Large intestine (tissue), 3 donors: ENCODE measurements at regions not wholly inside any gene's neighbourhood (a gene's known extent, or its start where the extent isn't known, plus 50 kb on each side); places are given as distances from the start of the nearest gene placed in this dataset.

Experiments
- DNase-seq, 2 donors: peaks; one replicate each; pipeline versions ENCODE4 v3.0.0 to v3.0.0-alpha.2; 2013
- H3K27ac ChIP-seq: one replicate; pipeline ENCODE4 v1.5.1; 2013; ENCODE audit warnings: low read length
- H3K27me3 ChIP-seq: 2 replicates; pipeline ENCODE4 v1.6.1; 2013; ENCODE audit warnings: low read length; ENCODE audit not compliant: control insufficient read depth, insufficient read depth
- H3K36me3 ChIP-seq: 2 replicates; pipeline ENCODE4 v1.6.1; 2013; ENCODE audit warnings: low read length; ENCODE audit not compliant: control insufficient read depth, insufficient read depth
- H3K4me1 ChIP-seq: one replicate; pipeline ENCODE4 v1.6.1; 2013; ENCODE audit warnings: low read length; ENCODE audit not compliant: control insufficient read depth, insufficient read depth
- H3K4me3 ChIP-seq: one replicate; pipeline ENCODE4 v1.5.1; 2013; ENCODE audit warnings: low read length
- H3K9me3 ChIP-seq: one replicate; pipeline ENCODE4 v1.6.1; 2013; ENCODE audit warnings: mild to moderate bottlenecking, low read depth, low read length, moderate library complexity; ENCODE audit not compliant: control insufficient read depth
- WGBS: methylation state at CpG from one replicate; pipeline ENCODE4 v1.1.5; 2013; ENCODE audit warnings: low lambda C conversion rate; ENCODE audit not compliant: insufficient coverage; 5-methylcytosine and 5-hydroxymethylcytosine counted together

GRCh38 chr13:55583953-55584593 lies 1556.6 kb upstream of the PRR20A start:
- DNase-seq, result no peak
- WGBS, result 60% methylated on average over 1 of the region's 6 CpGs
- Histone ChIP-seq H3K27me3 (no peaks in the 10 kb centered on the region), H3K27ac (no peak overlapping the region), H3K4me1 (no peaks in the 10 kb centered on the region), H3K36me3 (no peaks in the 10 kb centered on the region), H3K9me3 (no peaks in the 10 kb centered on the region), H3K4me3 (no peak overlapping the region)

- H3K4me3 ChIP-seq, result no peak overlapping the region
- H3K9me3 ChIP-seq, result peaks cover 3% of the 10 kb centered on the region
- H3K36me3 ChIP-seq, result no peaks in the 10 kb centered on the region
- no peak for DNase-seq
- H3K27ac ChIP-seq, result no peak overlapping the region
- H3K4me1 ChIP-seq, result no peaks in the 10 kb centered on the region
- H3K27me3 ChIP-seq, result no peaks in the 10 kb centered on the region
- 100% methylated on average over 1 of the region's 1 CpG for WGBS
These were observed 1537.9 kb upstream of the PRR20A start for GRCh38 chr13:55602784-55603183.

- peaks cover 3% of the 10 kb centered on the region for H3K9me3 ChIP-seq
- H3K36me3 ChIP-seq, result no peaks in the 10 kb centered on the region
- H3K4me1 ChIP-seq, result no peaks in the 10 kb centered on the region
- no peak for DNase-seq
- no peaks in the 10 kb centered on the region for H3K27me3 ChIP-seq
- H3K4me3 ChIP-seq, result no peak overlapping the region
- H3K27ac ChIP-seq, result no peak overlapping the region
- no CpG with 5 or more reads among the region's 20 CpGs for WGBS
These were observed 1534.6 kb upstream of the PRR20A start for GRCh38 chr13:55606045-55606665.

DNA sequence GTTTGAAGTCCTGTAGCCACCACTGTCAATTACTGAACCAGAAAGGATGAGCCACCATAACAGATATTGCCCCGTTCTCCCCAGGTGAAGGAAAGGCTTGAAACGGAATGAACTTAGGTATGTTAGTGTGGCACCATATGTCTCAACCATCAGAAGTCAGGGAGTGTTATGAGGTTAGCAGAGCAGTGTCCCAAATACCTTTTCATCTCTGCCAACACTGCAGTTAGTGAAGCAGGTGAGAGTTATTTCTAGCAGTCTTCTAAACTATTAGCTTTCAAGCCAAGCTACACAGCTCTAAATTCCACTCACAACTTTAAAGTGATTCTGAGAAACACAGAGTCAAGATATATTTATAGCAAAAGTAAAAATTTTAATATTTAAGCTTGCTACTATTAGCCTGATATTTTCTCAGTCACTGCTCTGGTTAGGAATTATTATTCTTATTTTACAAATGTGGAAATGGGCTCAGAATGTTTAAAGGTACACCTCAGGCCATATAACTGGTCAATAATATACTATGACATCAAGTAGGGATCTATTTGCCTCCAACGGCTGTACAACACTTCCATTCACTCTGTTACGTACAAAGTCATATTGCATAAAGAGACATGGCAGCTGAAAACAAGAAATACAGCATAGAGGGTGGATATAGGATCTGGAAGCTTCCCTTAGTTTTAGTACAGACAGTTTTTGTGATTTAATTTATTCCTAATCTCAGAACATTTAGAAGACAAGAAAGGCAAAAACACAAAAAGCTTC lies 1527.1 kb upstream of the PRR20A start:
- H3K4me3 ChIP-seq, result no peak overlapping the region
- H3K9me3 ChIP-seq, result no peaks in the 10 kb centered on the region

DNA sequence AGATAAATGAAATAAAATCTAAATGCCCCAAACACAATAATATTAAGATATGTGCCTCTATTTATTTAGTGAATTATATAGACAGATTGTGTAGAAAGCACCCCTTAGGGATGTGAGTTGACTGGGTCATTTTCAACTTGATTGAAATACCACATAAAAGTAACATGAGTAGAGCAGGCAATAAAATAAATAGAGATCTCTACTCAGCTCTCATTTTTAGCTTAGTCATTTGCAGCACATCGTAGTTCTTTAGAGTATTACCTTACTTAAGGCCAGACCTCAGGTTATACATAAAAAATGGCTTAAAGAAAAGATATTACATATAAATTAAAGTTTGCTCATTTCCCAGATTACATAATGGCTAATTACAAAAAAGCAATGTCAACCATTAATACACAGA lies 1525.6 kb upstream of the PRR20A start:
- no peak overlapping the region for H3K27ac ChIP-seq
- no peak for DNase-seq
- no peaks in the 10 kb centered on the region for H3K4me1 ChIP-seq
- WGBS, result no CpG with 5 or more reads among the region's 1 CpG
- H3K27me3 ChIP-seq, result no peaks in the 10 kb centered on the region
- H3K36me3 ChIP-seq, result no peaks in the 10 kb centered on the region
- no peaks in the 10 kb centered on the region for H3K9me3 ChIP-seq
- H3K4me3 ChIP-seq, result no peak overlapping the region

More for the DNA sequence above, 1527.1 kb upstream of the PRR20A start:
- no peaks in the 10 kb centered on the region for H3K36me3 ChIP-seq
- H3K4me1 ChIP-seq, result no peaks in the 10 kb centered on the region
- no peak for DNase-seq
- no peaks in the 10 kb centered on the region for H3K27me3 ChIP-seq
- 100% methylated on average over 1 of the region's 4 CpGs for WGBS
- H3K27ac ChIP-seq, result no peak overlapping the region

DNA sequence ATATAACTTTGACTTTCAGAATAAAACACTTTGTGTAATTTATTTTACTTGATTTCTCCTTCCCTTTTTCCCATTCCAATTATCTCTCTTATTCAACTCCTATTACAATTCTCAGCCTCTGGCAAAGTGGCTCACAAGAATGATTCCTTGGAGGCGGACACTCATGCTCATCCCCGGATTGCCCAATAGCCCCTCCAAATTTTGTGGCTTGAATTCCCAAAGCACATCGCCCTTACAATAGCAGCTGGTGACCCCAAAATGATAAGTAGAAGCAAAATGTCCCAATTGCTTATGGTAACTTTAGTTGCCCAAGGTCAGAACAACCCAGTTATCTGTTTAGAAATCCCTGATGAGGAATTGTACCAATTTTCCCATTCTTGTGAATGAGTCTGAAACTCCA lies 1523.5 kb upstream of the PRR20A start:
- Histone ChIP-seq H3K27me3 (no peaks in the 10 kb centered on the region), H3K4me1 (no peaks in the 10 kb centered on the region)
- WGBS, result no CpG with 5 or more reads among the region's 3 CpGs

DNA sequence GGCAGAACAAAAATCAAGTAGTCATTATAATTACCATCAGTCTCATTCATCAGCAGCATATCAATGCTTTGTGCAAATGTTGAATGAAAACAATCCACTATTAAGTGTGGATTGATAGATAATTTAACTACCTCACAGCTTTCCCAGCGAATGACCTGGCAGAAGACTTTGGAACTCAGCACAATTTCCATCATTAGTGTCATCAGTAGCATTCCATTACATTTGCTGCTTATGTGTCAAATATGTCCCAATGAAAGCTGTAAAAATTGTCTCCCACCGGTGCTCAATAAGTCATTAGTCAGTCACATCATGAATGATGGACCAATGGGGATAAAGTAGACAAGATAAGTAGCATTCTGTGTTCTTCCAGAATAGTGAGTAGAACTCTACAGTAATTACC lies 1513.5 kb upstream of the PRR20A start:
- Histone ChIP-seq H3K36me3 (no peaks in the 10 kb centered on the region), H3K9me3 (no peaks in the 10 kb centered on the region), H3K27ac (no peak overlapping the region), H3K27me3 (no peaks in the 10 kb centered on the region), H3K4me3 (no peak overlapping the region), H3K4me1 (no peaks in the 10 kb centered on the region)
- no CpG with 5 or more reads among the region's 2 CpGs for WGBS
- no peak for DNase-seq

More for the DNA sequence above, 1523.5 kb upstream of the PRR20A start:
- no peaks in the 10 kb centered on the region for H3K36me3 ChIP-seq
- no peak for DNase-seq
- no peaks in the 10 kb centered on the region for H3K9me3 ChIP-seq
- no peak overlapping the region for H3K4me3 ChIP-seq
- no peak overlapping the region for H3K27ac ChIP-seq

DNA sequence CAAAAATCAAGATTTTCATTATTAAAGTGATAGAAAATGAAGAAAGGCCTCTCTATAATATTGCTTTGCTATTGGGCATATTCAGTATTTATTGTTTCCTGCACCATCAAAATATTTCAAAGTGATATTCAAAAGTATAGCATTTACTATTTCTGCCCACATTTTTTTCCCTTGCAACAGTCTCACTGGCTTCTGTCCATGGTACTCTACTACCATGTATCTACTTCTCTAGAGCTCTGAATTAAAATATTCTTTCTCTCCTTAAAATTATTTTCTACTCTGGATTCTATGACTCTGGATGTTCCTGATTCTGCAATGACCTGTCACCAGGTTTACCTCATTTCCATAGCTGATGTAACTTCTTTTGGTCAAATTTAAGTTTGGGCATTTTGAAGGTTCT lies 1508.3 kb upstream of the PRR20A start:
- no peak for DNase-seq
- Histone ChIP-seq H3K4me1 (no peaks in the 10 kb centered on the region), H3K9me3 (no peaks in the 10 kb centered on the region), H3K27me3 (no peaks in the 10 kb centered on the region), H3K4me3 (no peak overlapping the region), H3K27ac (no peak overlapping the region), H3K36me3 (no peaks in the 10 kb centered on the region)

- Histone ChIP-seq H3K4me1 (no peaks in the 10 kb centered on the region), H3K27ac (no peak overlapping the region), H3K36me3 (no peaks in the 10 kb centered on the region), H3K9me3 (no peaks in the 10 kb centered on the region), H3K4me3 (no peak overlapping the region), H3K27me3 (no peaks in the 10 kb centered on the region)
- 60% methylated on average over 1 of the region's 1 CpG for WGBS
- DNase-seq, result no peak
These were observed 1491.2 kb upstream of the PRR20A start for GRCh38 chr13:55649485-55649884.

DNA sequence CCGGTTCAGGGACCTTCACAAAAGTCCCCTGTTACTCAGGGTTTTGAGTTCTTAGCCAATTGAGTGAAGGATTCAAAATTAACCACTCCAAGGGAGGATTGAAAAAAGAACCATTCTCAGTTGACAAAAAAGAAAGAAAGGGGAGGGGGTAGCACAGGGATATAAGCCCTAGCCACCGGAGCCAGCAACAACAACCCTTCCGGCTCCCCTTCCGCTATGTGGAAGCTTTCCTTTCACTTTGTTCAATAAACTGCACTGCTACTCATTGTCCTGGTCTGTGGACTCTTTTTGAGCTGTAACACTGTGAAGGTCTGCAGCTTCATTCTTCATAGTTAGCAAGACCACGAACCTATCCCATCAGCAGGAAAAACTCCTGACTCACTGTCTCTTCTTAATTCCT lies 1488.1 kb upstream of the PRR20A start:
- no peak for DNase-seq
- H3K4me1 ChIP-seq, result no peaks in the 10 kb centered on the region
- H3K27ac ChIP-seq, result no peak overlapping the region
- no peaks in the 10 kb centered on the region for H3K36me3 ChIP-seq
- no peak overlapping the region for H3K4me3 ChIP-seq
- no peaks in the 10 kb centered on the region for H3K27me3 ChIP-seq
- H3K9me3 ChIP-seq, result no peaks in the 10 kb centered on the region
- no CpG with 5 or more reads among the region's 5 CpGs for WGBS
